HL-60 (cell line): ENCODE measurements at regions not wholly inside any gene's neighbourhood (a gene's known extent, or its start where the extent isn't known, plus 50 kb on each side); places are given as distances from the start of the nearest gene placed in this dataset.

Experiments used
- DNase-seq, 2 experiments: peaks; one replicate each; pipeline ENCODE4 v3.0.0-alpha.2; 2010 to 2020; ENCODE audit warnings: low read depth in 1 of 2, low spot score in 1 of 2
- H3K27ac ChIP-seq: fragments of 250-450 bp; sonication (Bioruptor Pico); replicated peaks from 2 replicates; pipeline ENCODE4 v1.5.1; 2020; ENCODE audit warnings: mild to moderate bottlenecking, moderate library complexity
- H3K27me3 ChIP-seq: fragments of 250-450 bp; sonication (Bioruptor Pico); 2 replicates; pipeline ENCODE4 v1.5.1; 2021; ENCODE audit warnings: mild to moderate bottlenecking, moderate library complexity; ENCODE audit not compliant: insufficient read depth, poor library complexity, severe bottlenecking
- H3K4me3 ChIP-seq: replicated peaks from 2 replicates; pipeline ENCODE4 v1.5.1; 2011; ENCODE audit warnings: mild to moderate bottlenecking, control low read depth, low read length; ENCODE audit not compliant: insufficient read depth
- CTCF ChIP-seq: IDR thresholded peaks from one replicate; pipeline ENCODE4 v1.5.1; 2011; ENCODE audit warnings: low read length, control low read depth, inconsistent platforms; ENCODE audit not compliant: insufficient read depth
- GABPA ChIP-seq: IDR thresholded peaks from 2 replicates; pipeline ENCODE4 v1.6.1; 2012; ENCODE audit warnings: low read depth
- POLR2AphosphoS5 ChIP-seq: IDR thresholded peaks from 2 replicates; pipeline ENCODE4 v1.6.1; 2012; ENCODE audit warnings: low read depth
- SPI1 ChIP-seq: IDR thresholded peaks from 2 replicates; pipeline ENCODE4 v1.6.1; 2012; ENCODE audit warnings: low read depth, mild to moderate bottlenecking, borderline replicate concordance
- TF ChIP-seq, protein P1 (sequence below): IDR thresholded peaks from 2 replicates; pipeline ENCODE4 v1.6.1; 2012; ENCODE audit warnings: low read depth; ENCODE audit not compliant: insufficient replicate concordance

DNA sequence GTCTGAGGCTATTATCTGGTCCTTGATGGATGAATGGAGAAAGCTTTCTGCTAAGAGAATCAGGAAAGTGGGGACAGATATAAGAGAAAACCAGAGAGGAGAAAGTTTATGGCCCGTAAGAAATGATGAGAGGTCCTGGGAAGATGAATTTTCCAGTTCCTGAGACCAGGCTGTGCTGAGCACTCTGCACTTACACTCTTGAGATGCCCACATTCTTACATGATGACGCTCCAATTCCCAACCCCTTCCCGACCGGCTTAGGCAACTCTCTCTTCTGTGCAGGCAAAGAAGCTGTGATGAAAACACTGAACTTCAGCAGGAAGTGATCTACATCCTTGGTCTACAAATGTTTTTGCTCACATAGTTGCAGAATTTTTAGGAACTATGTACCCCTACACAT lies 417.0 kb downstream of the ARHGEF28 start:
- H3K4me3 ChIP-seq: no peak overlapping the region
- H3K27me3 ChIP-seq: no peaks in the 10 kb centered on the region
- TF ChIP-seq CTCF (no peak), POLR2AphosphoS5 (no peak), GABPA (no peak), SPI1 (no peak)
- TF ChIP-seq, protein P1, sequence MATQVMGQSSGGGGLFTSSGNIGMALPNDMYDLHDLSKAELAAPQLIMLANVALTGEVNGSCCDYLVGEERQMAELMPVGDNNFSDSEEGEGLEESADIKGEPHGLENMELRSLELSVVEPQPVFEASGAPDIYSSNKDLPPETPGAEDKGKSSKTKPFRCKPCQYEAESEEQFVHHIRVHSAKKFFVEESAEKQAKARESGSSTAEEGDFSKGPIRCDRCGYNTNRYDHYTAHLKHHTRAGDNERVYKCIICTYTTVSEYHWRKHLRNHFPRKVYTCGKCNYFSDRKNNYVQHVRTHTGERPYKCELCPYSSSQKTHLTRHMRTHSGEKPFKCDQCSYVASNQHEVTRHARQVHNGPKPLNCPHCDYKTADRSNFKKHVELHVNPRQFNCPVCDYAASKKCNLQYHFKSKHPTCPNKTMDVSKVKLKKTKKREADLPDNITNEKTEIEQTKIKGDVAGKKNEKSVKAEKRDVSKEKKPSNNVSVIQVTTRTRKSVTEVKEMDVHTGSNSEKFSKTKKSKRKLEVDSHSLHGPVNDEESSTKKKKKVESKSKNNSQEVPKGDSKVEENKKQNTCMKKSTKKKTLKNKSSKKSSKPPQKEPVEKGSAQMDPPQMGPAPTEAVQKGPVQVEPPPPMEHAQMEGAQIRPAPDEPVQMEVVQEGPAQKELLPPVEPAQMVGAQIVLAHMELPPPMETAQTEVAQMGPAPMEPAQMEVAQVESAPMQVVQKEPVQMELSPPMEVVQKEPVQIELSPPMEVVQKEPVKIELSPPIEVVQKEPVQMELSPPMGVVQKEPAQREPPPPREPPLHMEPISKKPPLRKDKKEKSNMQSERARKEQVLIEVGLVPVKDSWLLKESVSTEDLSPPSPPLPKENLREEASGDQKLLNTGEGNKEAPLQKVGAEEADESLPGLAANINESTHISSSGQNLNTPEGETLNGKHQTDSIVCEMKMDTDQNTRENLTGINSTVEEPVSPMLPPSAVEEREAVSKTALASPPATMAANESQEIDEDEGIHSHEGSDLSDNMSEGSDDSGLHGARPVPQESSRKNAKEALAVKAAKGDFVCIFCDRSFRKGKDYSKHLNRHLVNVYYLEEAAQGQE: no peak
- no peak for DNase-seq
- no peak overlapping the region for H3K27ac ChIP-seq

DNA sequence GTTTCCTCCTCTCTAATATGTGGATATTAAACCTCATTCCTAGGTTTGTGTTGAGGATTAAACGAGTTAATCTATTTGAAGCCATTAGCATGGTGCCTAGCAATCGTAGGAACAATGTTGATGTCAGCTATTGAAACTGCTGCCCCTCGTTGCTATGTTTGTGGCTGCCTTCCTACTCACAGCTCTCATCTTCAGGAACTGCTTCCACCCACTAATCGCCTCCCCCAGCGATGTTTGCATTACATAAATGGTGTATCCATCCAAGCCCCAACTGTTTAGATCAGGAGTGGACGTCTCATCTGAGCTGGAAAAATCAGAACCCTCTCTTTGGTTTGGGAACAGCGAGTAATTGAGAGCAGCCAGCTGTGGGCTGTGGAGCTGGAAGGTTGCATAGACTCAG lies 416.6 kb downstream of the ARHGEF28 start:
- no peak overlapping the region for H3K27ac ChIP-seq
- no peak for TF ChIP-seq CTCF
- TF ChIP-seq SPI1: no peak
- TF ChIP-seq GABPA: no peak
- TF ChIP-seq, protein P1: no peak
- no peak for TF ChIP-seq POLR2AphosphoS5
- DNase-seq: no peak

GRCh38 chr5:74041913-74042312 lies 415.9 kb downstream of the ARHGEF28 start:
- no peak overlapping the region for H3K4me3 ChIP-seq
- H3K27me3 ChIP-seq: no peaks in the 10 kb centered on the region
- H3K27ac ChIP-seq: no peak overlapping the region
- TF ChIP-seq CTCF: no peak
- TF ChIP-seq GABPA: no peak
- no peak for TF ChIP-seq SPI1
- TF ChIP-seq POLR2AphosphoS5: no peak
- TF ChIP-seq, protein P1: no peak
- DNase-seq: no peak

More for the DNA sequence above, 416.6 kb downstream of the ARHGEF28 start:
- no peaks in the 10 kb centered on the region for H3K27me3 ChIP-seq
- no peak overlapping the region for H3K4me3 ChIP-seq
